HG03520 (cell line): ENCODE measurements at regions not wholly inside any gene's neighbourhood (a gene's known extent, or its start where the extent isn't known, plus 50 kb on each side); places are given as distances from the start of the nearest gene placed in this dataset.
A peak's percentile ranks its signal among the peaks of the same experiment; 100 is the strongest.
"Not testable (repeated sequence)": the region's sequence is repeated elsewhere in the genome, so short reads cannot be mapped to it uniquely, and the experiment has no call there.

Experiments used
- ATAC-seq: cut with Tn5 transposase; IDR thresholded peaks from one replicate; pipeline ENCODE4 v1.9.1; 2021; ENCODE audit warnings: mild to moderate bottlenecking, moderate library complexity; ENCODE audit not compliant: unreplicated experiment

DNA sequence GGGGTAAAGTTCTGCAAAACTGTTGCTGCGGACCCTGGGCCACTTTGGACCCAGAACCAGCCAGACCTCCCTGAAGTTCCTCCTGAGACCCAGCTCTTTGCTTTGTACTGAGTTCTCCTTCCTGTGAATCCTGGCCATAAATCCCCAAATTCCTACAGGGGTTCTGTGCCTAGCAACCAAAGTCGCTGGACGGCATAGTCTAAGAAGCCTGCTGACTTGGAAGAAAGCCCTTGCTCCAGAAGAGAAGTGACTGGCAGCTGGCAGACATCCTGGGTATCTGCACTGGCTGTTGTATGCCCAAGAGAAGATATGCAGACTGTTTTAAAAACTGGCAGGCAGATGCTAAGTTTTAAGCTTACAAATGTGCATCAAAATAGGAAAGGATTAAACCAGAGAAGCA is 99.9 kb upstream of the SLC24A4 start:
- ATAC-seq = no peak

DNA sequence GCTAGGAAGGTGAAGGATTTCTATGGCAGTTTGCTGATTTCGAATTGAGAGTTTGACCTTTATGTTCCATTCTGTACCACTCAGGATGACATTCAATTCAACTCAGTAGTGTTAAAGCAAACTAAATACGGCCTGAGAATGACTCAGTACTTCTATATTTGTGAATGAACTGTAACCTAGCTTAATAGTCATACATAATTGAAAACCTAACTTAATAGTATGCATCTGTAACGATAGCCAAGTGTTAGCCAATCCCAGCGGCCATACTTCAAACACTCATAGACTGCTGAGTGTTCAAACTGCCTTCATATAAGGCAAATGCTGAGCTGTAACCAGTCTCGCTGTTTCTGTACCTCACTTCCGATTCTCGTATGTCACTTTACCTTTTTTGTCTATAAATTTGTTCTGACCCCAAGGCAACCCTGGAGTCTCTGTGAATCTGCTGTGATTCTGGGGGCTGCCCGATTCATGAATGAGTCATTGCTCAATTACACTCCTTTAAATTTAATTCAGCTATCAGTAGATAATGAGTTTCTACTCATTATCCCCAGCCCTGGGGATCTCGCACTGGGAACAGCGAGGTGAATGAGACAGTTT is 98.5 kb upstream of the SLC24A4 start:
- no peak for ATAC-seq

DNA sequence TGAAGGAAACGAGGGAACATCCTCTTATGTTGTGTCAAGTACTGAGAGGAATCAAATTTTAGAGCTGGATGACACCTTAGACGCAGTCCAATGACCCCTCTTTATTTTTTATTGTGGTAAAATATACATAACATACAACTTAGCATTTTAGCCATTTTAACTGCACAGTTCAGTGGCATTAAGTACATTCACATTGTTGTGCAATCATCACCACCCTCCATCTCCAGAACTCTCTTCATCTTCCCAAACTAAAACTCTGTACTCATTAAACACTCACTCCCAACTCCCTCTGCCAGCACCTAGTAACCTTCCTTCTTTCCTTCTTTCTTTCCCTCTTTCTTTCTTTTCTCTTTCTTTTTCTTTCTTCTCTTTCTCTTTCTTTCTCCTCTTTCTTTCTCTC is 97.2 kb upstream of the SLC24A4 start:
- no peak for ATAC-seq

DNA sequence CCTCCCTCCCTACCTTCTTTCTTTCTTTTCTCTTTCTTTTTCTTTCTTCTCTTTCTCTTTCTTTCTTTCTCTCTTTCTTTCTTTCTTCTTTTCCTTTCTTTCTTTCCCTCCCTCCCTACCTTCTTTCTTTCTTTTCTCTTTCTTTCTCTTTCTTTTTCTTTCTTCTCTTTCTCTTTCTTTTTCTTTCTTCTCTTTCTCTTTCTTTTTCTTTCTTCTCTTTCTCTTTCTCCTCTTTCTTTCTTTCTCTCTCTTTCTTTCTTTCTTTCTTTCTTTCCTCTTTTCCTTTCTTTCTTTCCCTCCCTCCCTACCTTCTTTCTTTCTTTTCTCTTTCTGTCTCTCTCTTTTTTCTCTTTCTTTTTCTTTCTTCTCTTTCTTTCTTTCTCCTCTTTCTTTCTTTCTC is 96.8 kb upstream of the SLC24A4 start:
- not testable (repeated sequence) for ATAC-seq

DNA sequence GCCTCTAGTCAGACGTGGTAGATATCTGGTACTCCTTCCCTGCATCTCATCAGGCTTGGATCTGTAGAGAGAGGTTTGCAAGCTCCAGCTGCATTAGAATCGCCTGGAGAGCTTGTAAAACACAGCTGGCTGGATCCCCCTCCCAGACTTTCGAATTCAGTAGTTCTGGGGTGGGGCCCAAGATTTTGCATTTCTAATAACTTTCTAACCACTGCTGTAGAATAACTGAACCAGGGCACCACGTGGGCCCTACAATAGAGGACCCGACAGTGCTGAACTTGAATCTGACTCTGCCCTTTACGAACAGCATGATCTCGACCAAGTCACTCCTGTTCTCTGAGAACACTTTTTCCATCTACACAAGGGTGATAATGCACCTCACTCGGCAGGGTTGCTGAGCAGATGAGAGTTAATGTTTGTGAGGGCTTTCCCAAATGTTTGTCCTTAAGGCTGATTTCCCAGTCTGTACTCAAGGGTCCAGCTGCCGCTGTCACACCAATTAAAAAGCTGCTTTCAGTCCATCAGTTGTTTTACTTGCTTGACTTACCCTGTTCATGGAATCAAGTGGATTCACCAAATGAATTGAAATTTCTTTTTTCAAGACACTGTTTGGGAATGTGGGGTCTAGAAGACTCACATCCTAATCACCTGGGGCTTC is 86.6 kb upstream of the SLC24A4 start:
- no peak for ATAC-seq

DNA sequence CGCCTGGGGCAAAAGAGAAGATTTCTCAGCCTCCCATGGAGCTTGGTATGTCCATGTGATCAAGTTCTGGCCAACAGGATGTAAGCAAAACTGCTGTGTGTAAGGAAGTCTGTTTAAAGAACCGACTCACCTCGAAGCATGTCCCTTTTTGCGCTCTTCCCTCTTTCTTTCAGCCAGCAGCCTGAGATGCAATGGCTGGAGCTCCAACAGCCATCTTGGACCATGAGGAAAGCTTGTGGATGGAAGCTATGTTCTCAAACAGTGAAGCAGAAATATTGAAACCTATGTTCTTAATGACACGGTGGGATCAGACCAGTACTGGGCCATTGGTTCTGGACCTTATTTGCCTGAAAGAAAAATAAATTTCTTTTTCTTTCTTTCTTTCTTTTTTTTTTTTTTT is 82.3 kb upstream of the SLC24A4 start:
- ATAC-seq = no peak

DNA sequence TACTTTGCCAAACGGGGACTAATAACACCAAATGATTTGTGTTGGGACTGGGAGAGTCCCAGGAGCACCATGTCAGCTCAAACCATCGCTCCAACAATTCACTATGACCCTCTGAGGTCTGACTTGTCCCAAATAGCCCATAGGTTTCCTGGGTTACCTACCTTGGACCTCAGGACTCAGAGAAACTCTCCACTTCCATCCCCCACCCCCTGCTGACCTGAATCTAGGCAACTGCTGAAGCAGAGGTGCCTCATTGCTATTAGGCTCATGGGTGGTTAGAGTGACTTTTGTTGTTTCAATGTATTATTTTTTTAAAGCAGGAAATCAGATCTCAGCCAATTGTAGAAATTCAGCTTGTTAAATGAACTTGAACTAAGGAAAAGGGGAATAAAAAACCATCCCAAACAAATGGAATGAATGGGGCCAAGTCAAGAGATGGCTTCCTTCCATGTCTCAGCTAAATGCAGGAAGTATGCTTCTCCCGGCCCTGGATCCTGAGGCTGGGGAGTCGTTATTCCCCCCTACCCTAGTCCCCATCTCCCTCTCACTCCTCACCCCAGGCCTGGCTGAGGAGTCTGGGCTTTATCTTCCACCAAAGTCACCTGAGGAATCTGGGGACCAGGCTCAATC is 80.9 kb upstream of the SLC24A4 start:
- no peak for ATAC-seq

DNA sequence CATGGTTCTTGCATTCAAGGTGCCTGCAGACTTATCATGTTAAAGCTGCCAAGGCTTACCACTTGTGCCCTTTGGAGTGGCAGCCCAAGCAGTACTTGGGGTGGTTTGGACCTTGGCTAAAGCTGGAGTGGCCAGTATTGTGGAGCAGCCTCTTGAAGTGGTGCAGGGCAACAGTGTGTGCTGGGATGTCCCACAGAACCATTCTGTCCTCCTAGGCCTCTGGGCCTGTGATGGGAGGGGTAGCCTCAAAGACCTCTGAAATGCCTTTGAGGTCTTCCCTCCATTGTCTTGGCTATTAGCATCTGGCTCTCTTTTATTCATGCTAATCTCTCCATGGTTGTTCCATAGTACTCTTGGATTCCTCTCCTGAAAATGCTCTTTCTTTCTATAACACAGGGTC is 78.2 kb upstream of the SLC24A4 start:
- no peak for ATAC-seq

DNA sequence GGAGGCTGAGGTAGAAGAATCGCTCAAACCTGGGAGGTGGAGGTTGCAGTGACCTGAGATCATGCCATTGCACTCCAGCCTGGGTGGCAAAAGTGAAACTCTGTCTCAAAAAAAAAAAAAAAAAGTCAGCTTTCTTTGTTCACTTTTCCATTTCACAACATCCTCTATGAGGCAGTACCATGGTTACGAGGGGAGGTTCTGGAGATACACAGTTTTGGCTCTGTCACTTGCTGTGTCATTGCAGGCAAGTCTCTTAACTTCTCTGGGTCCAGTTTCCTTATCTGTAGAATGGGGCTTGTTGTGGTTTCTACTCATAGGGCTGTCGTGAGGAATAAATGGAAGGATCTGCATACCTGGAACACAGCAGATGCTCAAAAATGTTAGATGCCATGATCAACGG is 75.6 kb upstream of the SLC24A4 start:
- ATAC-seq = no peak

DNA sequence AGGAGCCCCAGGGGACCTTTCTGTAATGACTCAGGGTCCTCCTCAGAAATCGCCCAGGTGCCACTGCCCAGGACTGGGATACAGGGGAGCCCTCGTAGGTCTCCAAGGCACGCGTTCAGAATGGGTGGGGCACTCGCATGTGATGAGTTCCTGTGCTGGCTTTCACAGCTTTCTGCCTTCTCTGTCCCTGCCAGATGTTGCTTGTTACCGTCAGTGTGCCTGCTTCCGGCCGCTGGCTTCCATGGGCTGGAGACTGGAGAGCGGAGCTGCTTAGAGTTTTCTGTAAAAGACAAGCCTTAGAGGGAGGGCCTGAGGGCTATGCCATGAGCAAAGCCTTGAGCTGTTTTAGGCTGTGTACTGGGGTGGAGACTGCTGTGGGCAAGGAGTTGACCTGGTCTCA is 75.0 kb upstream of the SLC24A4 start:
- no peak for ATAC-seq

DNA sequence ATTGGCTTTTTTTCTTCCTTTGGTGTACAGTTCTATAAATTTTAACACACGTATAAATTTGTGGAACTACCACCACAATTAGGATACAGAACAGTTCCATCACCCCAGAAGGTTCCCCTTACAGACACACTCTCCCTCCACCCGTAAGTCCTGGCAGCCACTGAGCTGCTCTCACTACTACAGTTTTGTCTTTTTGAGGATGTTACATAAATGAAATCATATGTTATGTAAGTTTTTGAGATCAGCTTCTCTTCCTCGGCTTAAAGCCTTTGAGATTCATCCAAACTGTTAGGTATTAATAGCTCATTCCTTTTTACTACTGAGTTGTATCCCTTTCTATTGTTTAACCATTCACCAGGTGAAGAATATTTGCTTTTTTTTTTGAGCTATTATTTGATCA is 74.3 kb upstream of the SLC24A4 start:
- no peak for ATAC-seq

DNA sequence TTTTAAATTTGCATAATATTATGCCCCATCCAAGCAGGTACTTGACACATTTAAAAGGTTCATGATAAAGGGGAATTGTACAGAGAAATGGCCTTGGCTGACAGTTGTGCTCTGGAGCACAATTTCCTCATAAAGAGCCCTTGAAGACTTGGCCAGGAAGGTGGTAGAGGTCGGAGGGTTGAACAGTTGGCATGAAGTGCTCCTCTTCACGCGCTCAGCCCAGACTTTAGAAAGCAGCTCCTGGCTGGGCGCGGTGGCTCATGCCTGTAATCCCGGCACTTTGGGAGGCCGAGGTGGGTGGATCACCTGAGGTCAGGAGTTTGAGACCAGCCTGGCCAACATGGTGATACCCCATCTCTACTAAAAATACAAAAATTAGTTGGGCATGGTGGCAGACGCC is 72.6 kb upstream of the SLC24A4 start:
- not testable (repeated sequence) for ATAC-seq

DNA sequence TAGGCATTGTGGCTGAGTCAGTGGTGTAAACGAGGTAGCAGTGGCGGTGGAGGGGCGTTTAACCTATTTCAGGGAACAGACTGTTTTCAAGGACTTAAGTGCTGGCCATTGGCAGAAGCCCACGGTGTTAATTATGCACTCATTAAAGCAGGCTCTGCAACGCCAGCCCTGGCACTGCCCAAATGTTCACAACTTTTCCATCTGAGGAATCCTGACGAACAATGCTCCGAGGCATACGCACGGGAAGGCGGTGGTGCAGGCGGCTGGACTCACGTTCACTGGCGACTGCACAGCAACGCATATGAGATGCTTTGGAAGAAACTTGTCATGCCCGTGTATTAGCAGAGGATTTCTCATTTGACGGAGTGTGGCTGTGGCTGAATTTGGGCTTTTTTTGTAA is 70.6 kb upstream of the SLC24A4 start:
- ATAC-seq = no peak

DNA sequence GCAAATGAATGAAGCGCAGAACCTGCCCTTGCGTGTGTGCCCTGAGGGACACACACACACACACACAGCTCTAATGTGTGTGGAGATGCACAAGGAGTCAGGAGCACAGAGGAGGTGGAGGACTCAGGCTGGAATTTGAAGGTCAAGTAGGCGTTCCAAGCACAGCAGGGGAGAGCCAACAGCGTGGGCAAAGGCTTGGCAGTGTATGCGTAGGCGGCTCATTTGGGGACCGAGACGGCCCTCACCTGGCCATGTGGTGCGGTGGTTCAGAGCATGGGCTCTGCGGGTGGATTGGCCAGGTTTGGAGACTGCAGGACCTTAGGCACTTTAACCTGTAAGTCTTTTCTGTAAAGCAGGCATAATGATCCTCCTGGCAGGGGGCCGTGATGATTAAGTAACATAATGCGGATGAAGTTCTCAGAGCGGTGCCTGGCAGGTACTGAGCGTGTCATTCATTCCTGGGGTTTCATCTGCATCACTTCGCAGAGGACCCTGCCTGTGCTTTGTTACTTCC is 69.5 kb upstream of the SLC24A4 start:
- no peak for ATAC-seq

DNA sequence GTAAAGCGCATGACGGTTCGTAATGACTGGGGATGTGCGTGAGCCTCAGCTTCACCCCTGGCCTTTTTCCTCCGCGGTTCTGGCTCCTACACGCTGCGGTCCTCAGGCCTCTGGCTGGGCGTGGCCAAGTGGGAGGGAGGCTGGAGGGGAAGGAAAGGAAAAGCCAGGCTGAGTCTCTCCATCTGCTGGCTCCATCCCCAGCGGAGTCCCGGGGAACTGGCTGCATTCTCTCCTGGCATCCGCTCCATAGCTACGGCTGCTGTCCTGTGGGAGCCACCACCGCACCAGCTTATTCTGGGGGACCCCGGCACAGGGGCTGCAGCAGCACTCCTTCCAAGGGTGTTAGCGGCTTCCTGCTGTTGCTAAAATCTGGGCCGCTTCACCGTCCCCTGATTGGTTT is 68.2 kb upstream of the SLC24A4 start:
- ATAC-seq = no peak

DNA sequence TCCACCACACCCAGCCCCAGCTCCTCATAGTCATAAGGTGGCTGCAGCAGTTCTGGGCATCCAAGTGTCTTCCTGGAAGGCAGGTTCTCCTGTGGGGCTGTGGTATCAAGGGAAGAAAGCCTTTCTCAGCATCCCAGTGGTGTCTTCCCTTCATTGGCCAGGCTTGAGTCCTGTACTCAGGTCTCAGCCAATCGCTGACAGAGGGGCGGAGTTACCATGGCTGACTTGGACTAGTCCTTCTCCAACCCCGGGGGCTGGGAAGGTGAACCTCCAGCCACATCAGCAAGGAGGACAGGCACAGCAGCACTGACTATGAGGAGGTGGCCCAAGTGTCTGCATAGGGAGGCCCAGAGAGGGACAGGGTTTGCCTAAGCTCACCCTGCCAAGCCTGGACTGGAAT is 64.0 kb upstream of the SLC24A4 start:
- ATAC-seq = no peak

DNA sequence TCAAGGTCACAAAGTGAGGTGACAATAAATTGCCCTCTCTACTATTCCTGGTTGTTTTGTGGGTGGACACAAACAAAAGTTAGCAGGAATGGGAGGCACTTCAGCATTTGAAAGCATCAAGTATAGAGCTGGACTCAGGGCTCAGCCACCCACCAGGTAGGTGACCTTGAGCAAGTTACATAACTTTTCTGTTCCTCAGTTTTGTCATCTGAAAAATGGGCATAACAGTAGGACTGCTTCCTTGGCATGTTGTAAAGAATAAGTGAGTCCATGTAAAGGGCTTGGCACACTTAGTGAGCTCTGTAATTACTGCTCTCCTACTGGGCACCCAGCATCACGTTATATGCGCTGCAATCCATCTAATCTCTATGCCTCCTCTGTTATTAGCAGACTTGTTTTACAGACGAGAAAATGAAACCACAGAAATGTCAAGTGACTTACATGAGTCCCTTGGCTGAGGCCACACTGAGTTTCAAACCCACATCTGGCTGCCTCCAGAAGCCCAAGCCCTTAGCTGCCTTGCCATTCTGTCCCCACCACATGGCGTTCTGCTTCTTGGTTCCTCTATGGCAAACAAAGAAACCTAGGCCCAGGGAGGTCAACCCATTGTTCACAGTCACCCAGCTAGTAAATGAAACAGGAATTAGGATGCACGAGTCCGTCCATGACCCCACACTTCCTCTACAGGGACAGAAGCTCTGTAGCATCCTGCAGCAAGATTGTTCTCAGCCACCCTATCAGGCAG is 63.2 kb upstream of the SLC24A4 start:
- ATAC-seq = peak; percentile 64

DNA sequence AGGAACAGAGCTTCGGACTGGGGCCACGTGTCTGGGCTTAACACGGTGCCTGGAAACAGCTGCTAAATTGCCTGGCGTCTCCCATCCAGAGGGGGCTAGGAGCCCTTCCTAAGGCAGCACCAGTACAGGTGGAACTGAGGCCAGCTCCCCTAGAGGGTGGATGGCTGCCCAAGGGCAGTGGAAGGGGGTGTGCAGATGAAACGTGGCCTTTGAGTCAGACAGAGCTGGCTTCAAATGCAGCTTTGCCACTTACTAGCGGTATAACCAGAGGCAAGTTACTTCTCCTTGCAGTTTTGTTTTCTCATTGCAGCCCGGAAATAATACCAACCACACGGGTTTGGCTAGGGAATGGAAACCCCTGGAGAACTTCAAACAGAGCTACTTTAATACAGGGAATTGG is 59.3 kb upstream of the SLC24A4 start:
- ATAC-seq = no peak

DNA sequence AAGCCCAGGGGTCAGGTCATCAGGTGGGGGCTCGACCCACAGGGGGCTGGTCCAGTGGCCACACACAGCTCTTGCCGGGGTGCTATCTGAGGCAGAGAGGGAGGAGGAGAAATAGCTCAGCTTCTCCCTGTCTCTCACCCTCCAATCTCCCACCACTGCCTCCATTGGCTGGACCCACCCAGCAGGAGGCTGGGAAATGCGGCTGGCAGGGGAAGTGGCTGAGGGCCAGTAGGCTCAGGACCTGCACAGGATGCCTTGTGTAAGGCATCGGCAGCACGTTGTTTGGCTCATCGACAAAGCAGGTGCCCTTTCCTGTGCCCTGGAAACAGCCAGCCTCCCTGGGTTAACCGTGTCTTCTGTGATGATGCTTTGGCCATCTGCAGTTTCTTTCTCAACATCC is 58.8 kb upstream of the SLC24A4 start:
- no peak for ATAC-seq

DNA sequence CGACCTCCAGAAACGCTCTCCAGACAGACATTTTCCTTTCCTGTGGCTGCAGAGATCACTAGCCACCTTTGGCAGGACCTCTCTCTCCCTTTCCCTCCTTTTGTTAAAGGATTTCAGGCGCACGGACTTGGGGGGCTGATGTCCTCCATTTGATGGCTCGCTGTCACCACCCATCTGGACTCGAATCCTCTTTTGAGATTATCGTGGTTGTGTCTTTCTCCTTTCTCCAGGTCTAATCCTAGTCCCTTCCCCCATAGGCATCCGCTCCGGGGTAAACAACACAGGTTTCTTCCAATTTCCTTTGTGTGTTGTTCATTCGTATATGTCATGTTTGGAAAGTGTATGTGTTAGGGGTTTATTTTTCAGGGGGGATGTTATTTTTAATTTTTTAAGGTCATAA is 56.7 kb upstream of the SLC24A4 start:
- ATAC-seq = no peak
